ENCODE measurements at regions not wholly inside any gene's neighbourhood (a gene's known extent, or its start where the extent isn't known, plus 50 kb on each side); places are given as distances from the start of the nearest gene placed in this dataset.

GRCh38 chr2:43168016-43168369, 58.4 kb downstream of the ZFP36L2 start:
- no peak for TF ChIP-seq NFIC (IDR thresholded peaks at IDR 0.05)
- TF ChIP-seq FOXM1 (IDR thresholded peaks at IDR 0.05; ENCODE audit: borderline replicate concordance, low read depth) = no peak
- no peak for TF ChIP-seq RAD21 (IDR thresholded peaks at IDR 0.05; ENCODE audit: low read depth)
- TF ChIP-seq EP300 (IDR thresholded peaks at IDR 0.05; ENCODE audit: borderline replicate concordance) = no peak
- no peak for TF ChIP-seq CEBPB (IDR thresholded peaks at IDR 0.05)
- TF ChIP-seq TEAD4 (IDR thresholded peaks at IDR 0.05) = no peak
- no peak for TF ChIP-seq TCF12 (IDR thresholded peaks at IDR 0.05; ENCODE audit: low read depth)
- no peak for TF ChIP-seq YY1 (IDR thresholded peaks at IDR 0.05; ENCODE audit: low read depth)

- no peak for TF ChIP-seq USF1 (IDR thresholded peaks at IDR 0.05)
- no peak for TF ChIP-seq CEBPB (IDR thresholded peaks at IDR 0.05)
Observed at GRCh38 chr2:43165378-43166069, 60.9 kb downstream of the ZFP36L2 start.

GRCh38 chr2:43164686-43165085, 61.7 kb downstream of the ZFP36L2 start:
- TF ChIP-seq CREB1 (IDR thresholded peaks at IDR 0.05; ENCODE audit: low read depth) (no peak), REST (IDR thresholded peaks at IDR 0.05; ENCODE audit: low read depth) (no peak), FOXM1 (IDR thresholded peaks at IDR 0.05; ENCODE audit: borderline replicate concordance, low read depth) (no peak)

- TF ChIP-seq ZBTB7A (IDR thresholded peaks at IDR 0.05; ENCODE audit: low read depth) (no peak), RAD21 (IDR thresholded peaks at IDR 0.05; ENCODE audit: low read depth) (no peak), YY1 (IDR thresholded peaks at IDR 0.05; ENCODE audit: low read depth) (no peak), TAF1 (IDR thresholded peaks at IDR 0.05; ENCODE audit: low read depth) (no peak), EP300 (IDR thresholded peaks at IDR 0.05; ENCODE audit: borderline replicate concordance) (no peak), TCF12 (IDR thresholded peaks at IDR 0.05; ENCODE audit: low read depth) (no peak), TEAD4 (IDR thresholded peaks at IDR 0.05) (no peak), NFIC (IDR thresholded peaks at IDR 0.05) (no peak), FOXM1 (IDR thresholded peaks at IDR 0.05; ENCODE audit: borderline replicate concordance, low read depth) (no peak)
Observed at GRCh38 chr2:43163584-43164270, 62.7 kb downstream of the ZFP36L2 start.

GRCh38 chr2:43162511-43162776, 64.0 kb downstream of the ZFP36L2 start:
- TF ChIP-seq TAF1 (IDR thresholded peaks at IDR 0.05; ENCODE audit: low read depth) = no peak
- TF ChIP-seq CREB1 (IDR thresholded peaks at IDR 0.05; ENCODE audit: low read depth) = no peak
- TF ChIP-seq MAX (IDR thresholded peaks at IDR 0.05) = no peak
- no peak for TF ChIP-seq RAD21 (IDR thresholded peaks at IDR 0.05; ENCODE audit: low read depth)
- no peak for TF ChIP-seq REST (IDR thresholded peaks at IDR 0.05; ENCODE audit: low read depth)
- TF ChIP-seq EP300 (IDR thresholded peaks at IDR 0.05; ENCODE audit: borderline replicate concordance) = no peak
- no peak for TF ChIP-seq ZBTB7A (IDR thresholded peaks at IDR 0.05; ENCODE audit: low read depth)
- no peak for TF ChIP-seq TCF12 (IDR thresholded peaks at IDR 0.05; ENCODE audit: low read depth)
- TF ChIP-seq NFIC (IDR thresholded peaks at IDR 0.05) = no peak
- TF ChIP-seq TEAD4 (IDR thresholded peaks at IDR 0.05) = no peak
- no peak for TF ChIP-seq USF1 (IDR thresholded peaks at IDR 0.05)
- no peak for TF ChIP-seq YY1 (IDR thresholded peaks at IDR 0.05; ENCODE audit: low read depth)
- TF ChIP-seq FOXM1 (IDR thresholded peaks at IDR 0.05; ENCODE audit: borderline replicate concordance, low read depth) = no peak
- TF ChIP-seq CEBPB (IDR thresholded peaks at IDR 0.05) = no peak
- no peak for TF ChIP-seq EGR1 (IDR thresholded peaks at IDR 0.05)

- TF ChIP-seq TAF1 (IDR thresholded peaks at IDR 0.05; ENCODE audit: low read depth) (no peak), CEBPB (IDR thresholded peaks at IDR 0.05) (no peak), MAX (IDR thresholded peaks at IDR 0.05) (no peak), REST (IDR thresholded peaks at IDR 0.05; ENCODE audit: low read depth) (no peak), CREB1 (IDR thresholded peaks at IDR 0.05; ENCODE audit: low read depth) (no peak), ZBTB7A (IDR thresholded peaks at IDR 0.05; ENCODE audit: low read depth) (no peak), USF1 (IDR thresholded peaks at IDR 0.05) (no peak), TCF12 (IDR thresholded peaks at IDR 0.05; ENCODE audit: low read depth) (no peak), YY1 (IDR thresholded peaks at IDR 0.05; ENCODE audit: low read depth) (no peak), NFIC (IDR thresholded peaks at IDR 0.05) (no peak)
Observed at GRCh38 chr2:43161650-43162510, 64.5 kb downstream of the ZFP36L2 start.

Data from Ishikawa (cell line).